Body of pancreas (tissue), 4 donors: ENCODE measurements at regions not wholly inside any gene's neighbourhood (a gene's known extent, or its start where the extent isn't known, plus 50 kb on each side); places are given as distances from the start of the nearest gene placed in this dataset.

Experiments used
- ATAC-seq: fragments of 150-250 bp; one replicate; pipeline ENCODE4 v1.9.1; 2016
- DNase-seq, 4 donors: peaks; one replicate each; pipeline ENCODE4 v3.0.0-alpha.2; 2019
- H3K27ac ChIP-seq, 4 donors: fragments of 200-600 bp; sonication (generic); 1 replicate in 3 of 4; 2 replicates in 1 of 4; pipeline versions ENCODE4 v1.5.1 to v1.6.1; 2016 to 2019; ENCODE audit warnings: mild to moderate bottlenecking in 1 of 4, mixed read lengths in 1 of 4, moderate library complexity in 1 of 4
- H3K27me3 ChIP-seq, 2 donors: fragments of 200-600 bp; sonication (generic); one replicate each; pipeline ENCODE4 v1.6.0; 2016; ENCODE audit warnings: mild to moderate bottlenecking in 1 of 2
- H3K36me3 ChIP-seq, 2 donors: fragments of 200-600 bp; sonication (generic); replicated peaks in 1 of 2; 2 replicates each; pipeline ENCODE4 v1.5.1; 2016; ENCODE audit warnings: low read depth in 2 of 2; ENCODE audit not compliant: insufficient read depth in 1 of 2
- H3K4me1 ChIP-seq: fragments of 200-600 bp; sonication (generic); one replicate; pipeline ENCODE4 v1.6.0; 2016
- H3K4me3 ChIP-seq, 2 donors: fragments of 200-600 bp; sonication (generic); 1 replicate in 1 of 2; 2 replicates in 1 of 2; pipeline ENCODE4 v1.5.1; 2016 to 2019
- H3K9me3 ChIP-seq, 3 donors: fragments of 200-600 bp; sonication (generic); 1 replicate in 2 of 3; 2 replicates in 1 of 3; pipeline ENCODE4 v1.5.1; 2016
- CTCF ChIP-seq, 7 experiments: fragments of 450-650 bp in 4 of 7; fragments of 200-600 bp in 3 of 7; sonication (generic) in 3 of 7; IDR thresholded peaks; one replicate each; pipeline ENCODE4 v1.5.1; 2016 to 2019; ENCODE audit warnings: antibody characterized with exemption in 7 of 7
- POLR2A ChIP-seq, 3 donors: fragments of 450-650 bp; IDR thresholded peaks; one replicate each; pipeline ENCODE4 v1.6.1; 2016; ENCODE audit warnings: antibody characterized with exemption in 3 of 3, mild to moderate bottlenecking in 2 of 3
- WGBS, 2 donors: methylation state at CpG; one replicate each; pipeline ENCODE4 v1.1.5; 2017; 5-methylcytosine and 5-hydroxymethylcytosine counted together
- intact Hi-C: fragments of 100-400 bp; cut with DNase I; formaldehyde crosslinking; loops from one replicate; pipeline ENCODE4 v1.15.1; 2023

GRCh38 chr6:113654396-113654795, 202.7 kb upstream of the MARCKS start:
- ATAC-seq = peak; percentile 99
- peak; percentile 93 to 97 (median 96) for DNase-seq

GRCh38 chr6:113655761-113656160, 201.4 kb upstream of the MARCKS start:
- intact Hi-C loops = no loop called here
- TF ChIP-seq POLR2A (IDR thresholded peaks at IDR 0.05) (no peak), CTCF (IDR thresholded peaks at IDR 0.05) (no peak)
- Histone ChIP-seq H3K4me1 (peaks cover 26% of the 10 kb centered on the region), H3K36me3 (no peaks in the 10 kb centered on the region), H3K4me3 (no peak overlapping the region), H3K27me3 (no peaks in the 10 kb centered on the region), H3K27ac (no peak overlapping the region), H3K9me3 (no peaks in the 10 kb centered on the region)
- WGBS, 2 donors = 97 to 98% methylated on average over 3 of the region's 3 CpGs
- ATAC-seq (no peak), DNase-seq (no peak)

More at GRCh38 chr6:113654396-113654795, 202.7 kb upstream of the MARCKS start:
- H3K36me3 ChIP-seq = no peaks in the 10 kb centered on the region
- H3K4me1 ChIP-seq = peaks cover 40% of the 10 kb centered on the region
- H3K27ac ChIP-seq = peak overlapping the region; percentile 46 to 83 (median 73)
- TF ChIP-seq CTCF (IDR thresholded peaks at IDR 0.05) = no peak
- TF ChIP-seq POLR2A (IDR thresholded peaks at IDR 0.05) = peak in 2 of 3 donors; percentile 40 to 44
- H3K4me3 ChIP-seq = no peak overlapping the region
- no peaks in the 10 kb centered on the region for H3K9me3 ChIP-seq
- intact Hi-C loops = no loop called here
- H3K27me3 ChIP-seq = no peaks in the 10 kb centered on the region

- ATAC-seq = no peak
- 83 to 90% methylated on average over 4 of the region's 4 CpGs for WGBS, 2 donors
These were observed 197.3 kb upstream of the MARCKS start for GRCh38 chr6:113659762-113660404.

GRCh38 chr6:113660819-113661218, 196.3 kb upstream of the MARCKS start:
- intact Hi-C loops = no loop called here
- TF ChIP-seq POLR2A (IDR thresholded peaks at IDR 0.05) (no peak), CTCF (IDR thresholded peaks at IDR 0.05) (no peak)
- no peak overlapping the region for H3K27ac ChIP-seq

More at GRCh38 chr6:113659762-113660404, 197.3 kb upstream of the MARCKS start:
- DNase-seq = no peak
- TF ChIP-seq CTCF (IDR thresholded peaks at IDR 0.05) = no peak
- no peak for TF ChIP-seq POLR2A (IDR thresholded peaks at IDR 0.05)
- Histone ChIP-seq H3K4me3 (no peak overlapping the region), H3K27me3 (no peaks in the 10 kb centered on the region), H3K36me3 (no peaks in the 10 kb centered on the region), H3K4me1 (peaks cover 14% of the 10 kb centered on the region), H3K27ac (no peak overlapping the region), H3K9me3 (no peaks in the 10 kb centered on the region)
- intact Hi-C loops = no loop called here

GRCh38 chr6:113662093-113662665, 195.0 kb upstream of the MARCKS start:
- intact Hi-C loops = no loop called here
- ATAC-seq (no peak), DNase-seq (no peak)
- no peaks in the 10 kb centered on the region for H3K9me3 ChIP-seq
- TF ChIP-seq CTCF (IDR thresholded peaks at IDR 0.05) (no peak), POLR2A (IDR thresholded peaks at IDR 0.05) (no peak)
- no peaks in the 10 kb centered on the region for H3K27me3 ChIP-seq
- H3K4me3 ChIP-seq = no peak overlapping the region
- no peak overlapping the region for H3K27ac ChIP-seq
- WGBS, 2 donors = 67 to 91% methylated on average over 3 of the region's 3 CpGs
- H3K36me3 ChIP-seq = no peaks in the 10 kb centered on the region
- H3K4me1 ChIP-seq = peaks cover 14% of the 10 kb centered on the region

More at GRCh38 chr6:113660819-113661218, 196.3 kb upstream of the MARCKS start:
- ATAC-seq (no peak), DNase-seq (no peak)
- Histone ChIP-seq H3K4me1 (peaks cover 14% of the 10 kb centered on the region), H3K9me3 (no peaks in the 10 kb centered on the region), H3K4me3 (no peak overlapping the region), H3K36me3 (no peaks in the 10 kb centered on the region), H3K27me3 (no peaks in the 10 kb centered on the region)
- 93 to 100% methylated on average over 2 of the region's 2 CpGs for WGBS, 2 donors
